ENCODE measurements at regions not wholly inside any gene's neighbourhood (a gene's known extent, or its start where the extent isn't known, plus 50 kb on each side); places are given as distances from the start of the nearest gene placed in this dataset.

DNA sequence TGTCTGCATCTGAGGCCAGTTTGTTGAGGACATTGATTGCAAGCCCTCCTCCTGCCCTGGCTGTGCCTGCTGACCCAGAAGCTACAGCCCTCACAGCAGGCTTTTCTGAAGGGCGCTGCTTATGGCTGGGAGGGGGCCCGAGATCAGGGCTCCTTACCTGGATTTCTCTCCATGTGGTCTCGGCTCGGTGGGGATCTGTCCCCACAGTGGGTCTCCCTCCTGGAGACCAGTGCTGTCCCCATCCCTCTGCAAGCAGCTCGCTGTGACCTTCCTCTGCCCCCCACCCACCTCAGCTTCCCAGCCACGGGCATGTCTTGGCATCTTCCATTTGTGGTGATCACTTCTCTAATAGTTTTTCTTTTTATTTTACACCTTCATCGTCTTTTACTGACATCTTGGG lies 357.9 kb downstream of the IRX2 start:
- no peaks in the 10 kb centered on the region for H3K79me2 ChIP-seq (ENCODE audit: insufficient read depth, low read length)
- no peak overlapping the region for H3K27ac ChIP-seq (ENCODE audit: low read depth, low read length, poor library complexity, severe bottlenecking)
- H3K9me3 ChIP-seq (ENCODE audit: low read length), result no peaks in the 10 kb centered on the region
- H2AFZ ChIP-seq (ENCODE audit: low read length), result no peak overlapping the region
- H3K27me3 ChIP-seq (ENCODE audit: insufficient read depth, low read length), result no peaks in the 10 kb centered on the region; the same call in 1 of the 2 replicates
- no peak overlapping the region for H3K4me3 ChIP-seq (ENCODE audit: low read depth, low read length, poor library complexity, severe bottlenecking)
- no peaks in the 10 kb centered on the region for H3F3A ChIP-seq (ENCODE audit: insufficient read depth, low read length)
- no peak overlapping the region for H3K9ac ChIP-seq (ENCODE audit: low read length)
- H4K20me1 ChIP-seq (ENCODE audit: insufficient read depth, low read length), result no peaks in the 10 kb centered on the region
- TF ChIP-seq CTCF (IDR thresholded peaks at IDR 0.05; ENCODE audit: low read length) (no peak), EZH2 (IDR thresholded peaks at IDR 0.05; ENCODE audit: borderline replicate concordance, low read length) (no peak)
- H3K36me3 ChIP-seq (ENCODE audit: insufficient read depth, low read length), result no peaks in the 10 kb centered on the region
- no peaks in the 10 kb centered on the region for H3K4me1 ChIP-seq (ENCODE audit: insufficient read depth, low read length, severe bottlenecking)
- no peaks in the 10 kb centered on the region for H3K9me2 ChIP-seq (ENCODE audit: low read depth, low read length)
- H3K4me2 ChIP-seq (ENCODE audit: low read length), result no peak overlapping the region

DNA sequence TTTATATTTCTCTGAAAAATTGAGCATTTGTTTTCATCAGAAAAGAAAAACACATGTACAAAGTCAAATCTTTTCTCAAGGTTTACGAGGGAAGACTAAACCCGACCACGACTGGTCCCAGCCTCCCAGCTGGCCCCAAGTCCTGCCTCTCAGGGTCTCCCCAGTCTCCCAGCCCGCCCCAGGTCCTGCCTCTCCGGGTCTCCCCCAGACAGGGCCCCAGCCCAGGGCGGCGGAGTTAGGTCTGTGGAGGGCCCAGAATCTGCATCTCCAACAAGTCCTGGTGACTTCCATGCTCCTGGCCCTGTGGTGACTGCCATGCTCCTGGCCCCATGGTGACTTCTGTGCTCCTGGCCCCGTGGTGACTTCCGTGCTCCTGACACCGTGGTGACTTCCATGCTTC lies 359.9 kb downstream of the IRX2 start:
- Histone ChIP-seq H3K9ac (ENCODE audit: low read length) (no peak overlapping the region), H3K9me2 (ENCODE audit: low read depth, low read length) (no peaks in the 10 kb centered on the region), H3K4me2 (ENCODE audit: low read length) (no peak overlapping the region), H3K4me3 (ENCODE audit: low read depth, low read length, poor library complexity, severe bottlenecking) (no peak overlapping the region), H3K36me3 (ENCODE audit: insufficient read depth, low read length) (no peaks in the 10 kb centered on the region), H3K4me1 (ENCODE audit: insufficient read depth, low read length, severe bottlenecking) (no peaks in the 10 kb centered on the region), H3K27me3 (ENCODE audit: insufficient read depth, low read length) (no peaks in the 10 kb centered on the region; the same call in 1 of the 2 replicates), H3K9me3 (ENCODE audit: low read length) (no peaks in the 10 kb centered on the region), H3K79me2 (ENCODE audit: insufficient read depth, low read length) (no peaks in the 10 kb centered on the region), H3K27ac (ENCODE audit: low read depth, low read length, poor library complexity, severe bottlenecking) (no peak overlapping the region), H3F3A (ENCODE audit: insufficient read depth, low read length) (no peaks in the 10 kb centered on the region), H4K20me1 (ENCODE audit: insufficient read depth, low read length) (no peaks in the 10 kb centered on the region), H2AFZ (ENCODE audit: low read length) (no peak overlapping the region)
- TF ChIP-seq EZH2 (IDR thresholded peaks at IDR 0.05; ENCODE audit: borderline replicate concordance, low read length) (no peak), CTCF (IDR thresholded peaks at IDR 0.05; ENCODE audit: low read length) (no peak)

GRCh38 chr5:2391021-2391420 lies 360.5 kb downstream of the IRX2 start:
- Histone ChIP-seq H3K9me2 (ENCODE audit: low read depth, low read length) (no peaks in the 10 kb centered on the region), H4K20me1 (ENCODE audit: insufficient read depth, low read length) (no peaks in the 10 kb centered on the region), H3K9ac (ENCODE audit: low read length) (no peak overlapping the region), H3K27ac (ENCODE audit: low read depth, low read length, poor library complexity, severe bottlenecking) (no peak overlapping the region), H3K4me3 (ENCODE audit: low read depth, low read length, poor library complexity, severe bottlenecking) (no peak overlapping the region), H2AFZ (ENCODE audit: low read length) (no peak overlapping the region), H3K9me3 (ENCODE audit: low read length) (no peaks in the 10 kb centered on the region), H3K79me2 (ENCODE audit: insufficient read depth, low read length) (no peaks in the 10 kb centered on the region), H3F3A (ENCODE audit: insufficient read depth, low read length) (no peaks in the 10 kb centered on the region), H3K27me3 (ENCODE audit: insufficient read depth, low read length) (no peaks in the 10 kb centered on the region; the same call in 1 of the 2 replicates), H3K36me3 (ENCODE audit: insufficient read depth, low read length) (no peaks in the 10 kb centered on the region), H3K4me1 (ENCODE audit: insufficient read depth, low read length, severe bottlenecking) (no peaks in the 10 kb centered on the region), H3K4me2 (ENCODE audit: low read length) (no peak overlapping the region)
- no peak for TF ChIP-seq CTCF (IDR thresholded peaks at IDR 0.05; ENCODE audit: low read length)
- no peak for TF ChIP-seq EZH2 (IDR thresholded peaks at IDR 0.05; ENCODE audit: borderline replicate concordance, low read length)

All from OCI-LY1 (cell line).